ENCODE measurements at regions not wholly inside any gene's neighbourhood (a gene's known extent, or its start where the extent isn't known, plus 50 kb on each side); places are given as distances from the start of the nearest gene placed in this dataset.

DNA sequence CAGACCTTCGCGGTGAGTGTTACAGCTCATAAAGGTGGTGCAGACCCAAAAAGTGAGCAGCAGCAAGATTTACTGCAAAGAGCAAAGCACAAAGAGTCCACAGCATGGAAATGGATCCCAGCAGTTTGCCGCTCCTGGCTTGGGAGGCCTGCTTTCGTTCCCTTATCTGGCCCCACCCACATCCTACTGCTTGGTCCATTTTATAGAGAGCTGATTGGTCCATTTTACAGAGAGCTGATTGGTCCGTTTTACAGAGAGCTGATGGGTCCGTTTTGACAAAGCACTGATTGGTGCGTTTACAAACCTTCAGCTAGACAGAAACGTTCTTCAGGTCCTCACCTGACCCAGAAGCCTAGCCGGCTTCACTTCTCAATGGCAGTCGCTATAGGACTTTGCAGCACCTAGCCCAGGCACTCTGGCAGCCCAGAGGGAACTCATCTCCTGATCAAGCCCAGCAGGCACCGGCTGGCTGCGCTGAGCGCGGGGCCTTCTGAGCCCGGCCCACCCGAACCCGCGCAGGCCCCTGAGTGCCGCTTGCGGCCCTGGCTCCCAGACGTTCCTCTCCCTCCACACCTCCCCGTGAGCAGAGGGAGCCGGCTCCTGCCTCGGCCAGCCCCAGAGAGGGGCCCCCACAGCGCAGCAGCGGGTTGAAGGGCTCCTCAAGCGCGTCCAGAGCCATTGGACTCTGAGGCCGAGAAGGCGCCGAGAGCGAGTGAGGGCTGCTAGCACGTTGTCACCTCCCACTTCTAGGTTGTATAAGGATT is 200.3 kb downstream of the LMO4 start:
- TF ChIP-seq, protein P1, sequence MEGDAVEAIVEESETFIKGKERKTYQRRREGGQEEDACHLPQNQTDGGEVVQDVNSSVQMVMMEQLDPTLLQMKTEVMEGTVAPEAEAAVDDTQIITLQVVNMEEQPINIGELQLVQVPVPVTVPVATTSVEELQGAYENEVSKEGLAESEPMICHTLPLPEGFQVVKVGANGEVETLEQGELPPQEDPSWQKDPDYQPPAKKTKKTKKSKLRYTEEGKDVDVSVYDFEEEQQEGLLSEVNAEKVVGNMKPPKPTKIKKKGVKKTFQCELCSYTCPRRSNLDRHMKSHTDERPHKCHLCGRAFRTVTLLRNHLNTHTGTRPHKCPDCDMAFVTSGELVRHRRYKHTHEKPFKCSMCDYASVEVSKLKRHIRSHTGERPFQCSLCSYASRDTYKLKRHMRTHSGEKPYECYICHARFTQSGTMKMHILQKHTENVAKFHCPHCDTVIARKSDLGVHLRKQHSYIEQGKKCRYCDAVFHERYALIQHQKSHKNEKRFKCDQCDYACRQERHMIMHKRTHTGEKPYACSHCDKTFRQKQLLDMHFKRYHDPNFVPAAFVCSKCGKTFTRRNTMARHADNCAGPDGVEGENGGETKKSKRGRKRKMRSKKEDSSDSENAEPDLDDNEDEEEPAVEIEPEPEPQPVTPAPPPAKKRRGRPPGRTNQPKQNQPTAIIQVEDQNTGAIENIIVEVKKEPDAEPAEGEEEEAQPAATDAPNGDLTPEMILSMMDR (IDR thresholded peaks at IDR 0.05) = no peak
- Mint-ChIP-seq H3K4me3 (no peak overlapping the region), H3K4me1 (ENCODE audit: low read depth) (no peaks in the 10 kb centered on the region), H3K27me3 (peaks cover 4% of the 10 kb centered on the region), H3K27ac (no peak overlapping the region), H3K9me3 (no peaks in the 10 kb centered on the region), H3K36me3 (ENCODE audit: low read depth) (no peaks in the 10 kb centered on the region)
- CTCF ChIA-PET = no interaction called here
- no peak for DNase-seq
- Histone ChIP-seq H3K27me3 (ENCODE audit: control insufficient read depth in 1 of 2, insufficient read depth in 2 of 2, low read length in 2 of 2) (peaks cover 0 to 3% of the 10 kb centered on the region in 2 experiments), H3K4me3 (ENCODE audit: low read length) (no peak overlapping the region), H3K36me3 (ENCODE audit: insufficient read depth, low read length) (no peaks in the 10 kb centered on the region), H3K27ac (ENCODE audit: low read depth in 1 of 2, low read length in 2 of 2) (no peak overlapping the region), H3K4me1 (ENCODE audit: insufficient read depth, low read length) (no peaks in the 10 kb centered on the region), H3K9me3 (ENCODE audit: control insufficient read depth in 1 of 2, insufficient read depth in 1 of 2, low read length in 2 of 2) (peaks cover 0 to 14% of the 10 kb centered on the region in 2 experiments)
- intact Hi-C loops (cut with DNase I, micrococcal nuclease) = no loop called here
- POLR2A ChIA-PET = no interaction called here
- no peak for ATAC-seq (ENCODE audit: poor library complexity)

DNA sequence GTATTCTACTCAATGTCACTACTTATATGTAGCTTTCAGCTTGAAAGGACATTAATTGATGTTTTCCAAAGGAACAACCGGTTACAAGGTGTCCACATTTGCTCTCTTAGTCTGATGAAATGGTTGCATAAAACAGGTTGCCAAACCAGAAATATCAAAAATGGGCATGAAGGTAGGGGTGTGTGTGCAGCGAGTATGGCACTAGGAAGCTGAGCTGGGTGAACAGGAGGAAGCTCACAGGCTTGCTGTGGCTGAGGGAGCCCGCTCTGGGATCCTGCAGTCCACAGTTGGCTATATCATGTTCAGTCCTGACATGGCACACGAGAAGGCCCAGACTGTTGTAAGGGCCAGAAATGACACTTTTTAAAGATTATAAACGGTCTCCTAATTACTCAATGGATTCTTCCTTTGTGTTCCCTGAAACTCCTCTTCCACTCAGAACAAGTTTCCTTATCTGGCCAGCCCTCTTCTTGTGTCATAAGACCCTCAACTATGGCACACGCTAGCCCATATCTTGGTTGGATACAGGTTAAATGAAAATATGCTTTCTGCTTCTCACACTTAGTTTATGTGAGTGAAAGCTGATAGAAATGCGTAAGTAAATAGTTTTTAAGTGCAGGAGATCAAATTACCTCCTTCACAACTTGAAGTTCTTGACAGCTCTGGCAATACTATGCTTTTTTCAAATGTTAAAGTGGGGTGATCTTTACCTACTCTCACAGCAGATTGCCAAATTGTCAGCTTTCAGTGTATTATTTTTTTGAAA is 201.5 kb downstream of the LMO4 start:
- Mint-ChIP-seq H3K27me3 (peaks cover 4% of the 10 kb centered on the region), H3K4me3 (no peak overlapping the region), H3K27ac (no peak overlapping the region), H3K36me3 (ENCODE audit: low read depth) (no peaks in the 10 kb centered on the region), H3K9me3 (no peaks in the 10 kb centered on the region), H3K4me1 (ENCODE audit: low read depth) (no peaks in the 10 kb centered on the region)
- intact Hi-C loops (cut with DNase I, micrococcal nuclease) = no loop called here
- DNase-seq (no peak), ATAC-seq (ENCODE audit: poor library complexity) (no peak)
- TF ChIP-seq, protein P1 (IDR thresholded peaks at IDR 0.05) = no peak
- ChIA-PET CTCF (no interaction called here), POLR2A (no interaction called here)
- peaks cover 0 to 14% of the 10 kb centered on the region in 2 experiments for H3K9me3 ChIP-seq (ENCODE audit: control insufficient read depth in 1 of 2, insufficient read depth in 1 of 2, low read length in 2 of 2)
- no peaks in the 10 kb centered on the region for H3K4me1 ChIP-seq (ENCODE audit: insufficient read depth, low read length)
- no peaks in the 10 kb centered on the region for H3K27me3 ChIP-seq (ENCODE audit: control insufficient read depth in 1 of 2, insufficient read depth in 2 of 2, low read length in 2 of 2)
- H3K36me3 ChIP-seq (ENCODE audit: insufficient read depth, low read length) = no peaks in the 10 kb centered on the region
- H3K4me3 ChIP-seq (ENCODE audit: low read length) = no peak overlapping the region
- no peak overlapping the region for H3K27ac ChIP-seq (ENCODE audit: low read depth in 1 of 2, low read length in 2 of 2)

DNA sequence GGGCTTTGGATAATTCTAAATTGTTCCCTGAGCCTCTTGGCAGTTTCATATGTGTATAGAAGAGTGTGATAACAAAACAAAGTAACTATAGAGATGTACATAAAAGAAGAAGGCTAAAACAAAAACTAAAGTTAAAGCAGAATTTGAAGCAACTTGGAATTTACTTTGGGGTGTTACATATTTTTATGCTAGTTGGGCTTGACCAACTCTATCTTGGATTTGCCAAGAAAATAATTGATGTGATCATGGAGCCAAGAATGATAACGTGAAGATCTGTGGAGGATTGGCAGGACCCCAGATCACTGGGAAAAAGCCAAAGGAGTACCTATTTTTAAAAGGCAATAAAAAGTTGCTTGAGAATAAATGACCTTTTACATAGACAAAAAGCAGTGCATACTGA is 206.9 kb downstream of the LMO4 start:
- ChIA-PET CTCF (no interaction called here), POLR2A (no interaction called here)
- Histone ChIP-seq H3K9me3 (ENCODE audit: control insufficient read depth in 1 of 2, insufficient read depth in 1 of 2, low read length in 2 of 2) (peaks cover 0 to 7% of the 10 kb centered on the region in 2 experiments), H3K27me3 (ENCODE audit: control insufficient read depth in 1 of 2, insufficient read depth in 2 of 2, low read length in 2 of 2) (no peaks in the 10 kb centered on the region), H3K36me3 (ENCODE audit: insufficient read depth, low read length) (no peaks in the 10 kb centered on the region), H3K4me1 (ENCODE audit: insufficient read depth, low read length) (no peaks in the 10 kb centered on the region), H3K27ac (ENCODE audit: low read depth in 1 of 2, low read length in 2 of 2) (no peak overlapping the region), H3K4me3 (ENCODE audit: low read length) (no peak overlapping the region)
- TF ChIP-seq, protein P1 (IDR thresholded peaks at IDR 0.05) = no peak
- intact Hi-C loops (cut with DNase I, micrococcal nuclease) = no loop called here
- no peak for ATAC-seq (ENCODE audit: poor library complexity)
- DNase-seq = no peak
- no peak overlapping the region for H3K4me3 Mint-ChIP-seq
- no peaks in the 10 kb centered on the region for H3K36me3 Mint-ChIP-seq (ENCODE audit: low read depth)
- H3K4me1 Mint-ChIP-seq (ENCODE audit: low read depth) = no peaks in the 10 kb centered on the region
- no peaks in the 10 kb centered on the region for H3K9me3 Mint-ChIP-seq
- no peak overlapping the region for H3K27ac Mint-ChIP-seq
- peaks cover 9% of the 10 kb centered on the region for H3K27me3 Mint-ChIP-seq

Data from CD4-positive, alpha-beta T cell (primary cell).